Brain microvascular endothelial cell (primary cell): ENCODE measurements at regions not wholly inside any gene's neighbourhood (a gene's known extent, or its start where the extent isn't known, plus 50 kb on each side); places are given as distances from the start of the nearest gene placed in this dataset.

Experiments used
- DNase-seq: peaks from one replicate; pipeline ENCODE4 v3.0.0-alpha.2; 2020
- H3K27ac ChIP-seq: fragments of 250-450 bp; sonication (Bioruptor Pico); 2 replicates; pipeline ENCODE4 v1.5.1; 2020; ENCODE audit warnings: mild to moderate bottlenecking, moderate library complexity
- H3K27me3 ChIP-seq: fragments of 250-450 bp; sonication (Bioruptor Pico); replicated peaks from 2 replicates; pipeline ENCODE4 v1.5.1; 2020; ENCODE audit warnings: mild to moderate bottlenecking
- H3K36me3 ChIP-seq: fragments of 250-450 bp; sonication (Bioruptor Pico); replicated peaks from 2 replicates; pipeline ENCODE4 v1.5.1; 2020; ENCODE audit warnings: mild to moderate bottlenecking
- H3K4me3 ChIP-seq: 2 replicates; pipeline ENCODE4 v1.5.1; 2011; ENCODE audit warnings: low read depth, mild to moderate bottlenecking, control low read depth, low read length, moderate library complexity
- CTCF ChIP-seq: IDR thresholded peaks from 2 replicates; pipeline ENCODE4 v1.5.1; 2011; ENCODE audit warnings: low read depth, mild to moderate bottlenecking, moderate library complexity, low read length, control low read depth, inconsistent platforms; ENCODE audit errors: missing control alignments
- in situ Hi-C: cut with HindIII; loops from 2 replicates; pipeline ENCODE4 v1.10.0; 2017; ENCODE audit warnings: low sequenced_read_pairs, low pct_ligation_motif_present

- in situ Hi-C loops = no loop called here
- Histone ChIP-seq H3K4me3 (no peak overlapping the region), H3K27me3 (no peaks in the 10 kb centered on the region), H3K27ac (no peak overlapping the region), H3K36me3 (no peaks in the 10 kb centered on the region)
- DNase-seq = no peak
- TF ChIP-seq CTCF = no peak
These were observed 78.0 kb upstream of the TNS3 start for GRCh38 chr7:47659664-47660462.

- H3K4me3 ChIP-seq = no peak overlapping the region
- H3K27me3 ChIP-seq = no peaks in the 10 kb centered on the region
- no peak for TF ChIP-seq CTCF
- no peaks in the 10 kb centered on the region for H3K36me3 ChIP-seq
- in situ Hi-C loops = no loop called here
- no peak for DNase-seq
- no peak overlapping the region for H3K27ac ChIP-seq
These were observed 77.2 kb upstream of the TNS3 start for GRCh38 chr7:47658886-47659635.

GRCh38 chr7:47657126-47657525 lies 75.2 kb upstream of the TNS3 start:
- DNase-seq = no peak
- Histone ChIP-seq H3K27ac (no peak overlapping the region), H3K4me3 (no peak overlapping the region), H3K27me3 (no peaks in the 10 kb centered on the region), H3K36me3 (no peaks in the 10 kb centered on the region)
- no peak for TF ChIP-seq CTCF
- in situ Hi-C loops = no loop called here

- H3K4me3 ChIP-seq = no peak overlapping the region
- H3K36me3 ChIP-seq = no peaks in the 10 kb centered on the region
These were observed 72.9 kb upstream of the TNS3 start for GRCh38 chr7:47654672-47655298.

More at GRCh38 chr7:47654672-47655298, 72.9 kb upstream of the TNS3 start:
- in situ Hi-C loops = no loop called here
- peak overlapping the region; percentile 100 for H3K27ac ChIP-seq
- TF ChIP-seq CTCF = no peak
- DNase-seq = peak; percentile 64
- no peaks in the 10 kb centered on the region for H3K27me3 ChIP-seq
